HG03039 (cell line): ENCODE measurements at regions not wholly inside any gene's neighbourhood (a gene's known extent, or its start where the extent isn't known, plus 50 kb on each side); places are given as distances from the start of the nearest gene placed in this dataset.

Experiments used
- ATAC-seq: cut with Tn5 transposase; IDR thresholded peaks from one replicate; pipeline ENCODE4 v1.9.1; 2021; ENCODE audit warnings: mild to moderate bottlenecking, moderate library complexity; ENCODE audit not compliant: unreplicated experiment

- no peak for ATAC-seq
Measured at GRCh38 chr6:145375502-145375901, 359.8 kb downstream of the EPM2A start.

GRCh38 chr6:145380186-145380585 is 355.1 kb downstream of the EPM2A start:
- no peak for ATAC-seq

GRCh38 chr6:145381941-145382340 is 353.4 kb downstream of the EPM2A start:
- ATAC-seq: no peak

- no peak for ATAC-seq
Measured at GRCh38 chr6:145383428-145383827, 351.9 kb downstream of the EPM2A start.

- no peak for ATAC-seq
Measured at GRCh38 chr6:145384503-145384902, 350.8 kb downstream of the EPM2A start.

- ATAC-seq: no peak
Measured at GRCh38 chr6:145396499-145396898, 338.8 kb downstream of the EPM2A start.

- ATAC-seq: no peak
Measured at GRCh38 chr6:145400508-145400907, 334.8 kb downstream of the EPM2A start.

- no peak for ATAC-seq
Measured at GRCh38 chr6:145405006-145405551, 330.2 kb downstream of the EPM2A start.

- ATAC-seq: no peak
Measured at GRCh38 chr6:145406783-145407182, 328.5 kb downstream of the EPM2A start.

- no peak for ATAC-seq
Measured at GRCh38 chr6:145415616-145416015, 319.7 kb downstream of the EPM2A start.

- no peak for ATAC-seq
Measured at GRCh38 chr6:145420599-145420998, 314.7 kb downstream of the EPM2A start.

- ATAC-seq: no peak
Measured at GRCh38 chr6:145423936-145424335, 311.4 kb downstream of the EPM2A start.

GRCh38 chr6:145427232-145427631 is 308.1 kb downstream of the EPM2A start:
- ATAC-seq: no peak

GRCh38 chr6:145428706-145429105 is 306.6 kb downstream of the EPM2A start:
- ATAC-seq: no peak

GRCh38 chr6:145442110-145442509 is 293.2 kb downstream of the EPM2A start:
- no peak for ATAC-seq

- ATAC-seq: no peak
Measured at GRCh38 chr6:145445674-145446073, 289.6 kb downstream of the EPM2A start.

GRCh38 chr6:145451029-145451428 is 284.3 kb downstream of the EPM2A start:
- ATAC-seq: no peak

GRCh38 chr6:145453376-145453775 is 281.9 kb downstream of the EPM2A start:
- no peak for ATAC-seq

- ATAC-seq: no peak
Measured at GRCh38 chr6:145454006-145454405, 281.3 kb downstream of the EPM2A start.

GRCh38 chr6:145457556-145457955 is 277.8 kb downstream of the EPM2A start:
- no peak for ATAC-seq

- ATAC-seq: no peak
Measured at GRCh38 chr6:145468534-145468933, 266.8 kb downstream of the EPM2A start.

GRCh38 chr6:145469021-145469420 is 266.3 kb downstream of the EPM2A start:
- no peak for ATAC-seq

- no peak for ATAC-seq
Measured at GRCh38 chr6:145475794-145476396, 259.4 kb downstream of the EPM2A start.
